Fibroblast of skin of back (primary cell): ENCODE measurements at regions not wholly inside any gene's neighbourhood (a gene's known extent, or its start where the extent isn't known, plus 50 kb on each side); places are given as distances from the start of the nearest gene placed in this dataset.
"Not testable (repeated sequence)": the region's sequence is repeated elsewhere in the genome, so short reads cannot be mapped to it uniquely, and the experiment has no call there.

Experiments
- DNase-seq: peaks from one replicate; pipeline ENCODE4 v3.0.0-alpha.2; 2013

GRCh38 chr2:150699218-150699617 lies 211.8 kb upstream of the RND3 start:
- DNase-seq, result no peak

DNA sequence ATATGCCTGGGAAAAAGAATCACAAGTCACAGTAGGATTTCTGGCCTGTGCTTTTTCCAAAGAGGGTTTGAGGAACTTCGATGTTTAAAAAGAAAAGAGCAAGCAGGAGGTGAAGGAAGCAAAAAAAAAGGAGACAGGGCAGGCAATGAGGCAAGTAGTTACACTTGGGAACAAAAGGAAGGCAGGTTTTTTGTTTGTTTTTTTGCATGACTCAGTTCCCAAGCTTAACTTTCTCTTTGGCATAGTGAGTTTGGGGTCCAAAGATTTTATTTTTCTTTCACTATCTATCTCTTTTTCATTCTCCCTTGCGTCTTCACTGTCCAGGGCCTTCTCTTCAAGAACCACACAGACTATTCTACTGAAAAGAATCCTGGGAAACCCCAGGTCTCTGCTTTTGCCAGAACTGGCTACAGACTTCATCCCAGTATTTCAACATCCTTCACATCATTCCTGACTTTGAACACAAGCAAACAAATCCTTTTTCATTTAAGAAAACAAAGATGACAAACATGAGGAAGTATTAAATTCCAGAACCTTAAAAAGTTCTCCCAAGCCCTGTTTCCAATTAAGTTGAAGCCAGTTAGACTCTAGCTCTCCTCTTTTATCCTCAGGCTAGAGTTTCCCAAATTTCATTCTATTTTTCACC lies 210.7 kb upstream of the RND3 start:
- DNase-seq, result peak; percentile 54

DNA sequence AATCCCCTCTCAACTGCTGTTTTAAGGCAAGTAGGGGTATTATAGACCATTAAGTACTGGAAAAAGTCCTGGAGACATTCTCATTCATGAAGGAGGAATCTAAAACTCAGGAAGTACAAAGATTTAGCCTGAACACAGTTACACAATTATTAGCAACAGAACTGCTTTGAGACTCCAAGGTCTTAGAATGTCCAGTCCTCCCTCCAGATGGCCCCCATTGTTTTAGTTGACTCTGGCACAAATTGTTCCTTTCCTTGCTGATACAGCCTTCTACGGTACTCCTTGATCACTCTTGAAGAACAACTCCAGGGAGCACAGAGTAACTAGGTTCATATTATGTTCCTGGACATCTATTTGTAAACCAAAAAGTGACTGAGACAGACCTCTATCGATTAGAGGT lies 210.1 kb upstream of the RND3 start:
- DNase-seq, result no peak

GRCh38 chr2:150695451-150696135 lies 208.1 kb upstream of the RND3 start:
- DNase-seq, result no peak

- DNase-seq, result no peak
These were observed 206.1 kb upstream of the RND3 start for GRCh38 chr2:150693556-150693955.

DNA sequence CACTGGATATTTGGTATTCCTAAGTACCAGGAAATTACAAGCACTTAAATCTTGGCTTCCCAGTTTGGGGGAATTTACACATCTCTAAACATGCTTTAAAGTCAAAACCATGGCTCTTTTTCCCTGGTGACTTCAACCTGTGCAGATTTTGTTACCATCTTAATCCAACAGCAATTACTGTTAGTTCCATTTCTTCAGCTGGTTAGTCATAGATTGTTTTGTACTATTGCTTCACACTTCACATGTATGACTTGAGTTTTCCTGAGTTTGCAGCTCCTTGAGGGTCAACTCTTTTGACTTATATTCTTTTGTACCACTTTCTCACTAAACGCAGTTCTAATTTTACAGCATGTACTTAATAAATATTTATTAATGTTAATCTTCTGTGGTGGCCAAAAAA lies 203.4 kb upstream of the RND3 start:
- no peak for DNase-seq

DNA sequence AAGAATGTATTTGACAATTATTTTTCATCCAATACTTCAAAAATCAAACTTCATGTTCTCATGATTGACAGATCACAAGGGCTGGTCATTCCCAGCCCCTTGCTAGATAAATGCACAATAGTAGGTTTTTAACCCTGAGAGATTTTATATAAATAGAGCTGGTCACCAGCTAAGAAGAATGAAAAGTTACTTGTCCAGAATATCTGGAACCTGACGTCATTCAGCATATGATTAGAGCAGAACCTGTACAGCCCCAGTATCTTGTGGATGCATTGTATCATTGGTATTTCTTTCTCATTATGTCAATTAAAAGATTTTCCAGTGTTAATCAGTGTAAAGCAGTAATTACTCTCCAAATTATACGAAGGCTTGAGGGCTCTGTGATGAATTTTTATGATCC lies 202.8 kb upstream of the RND3 start:
- no peak for DNase-seq

DNA sequence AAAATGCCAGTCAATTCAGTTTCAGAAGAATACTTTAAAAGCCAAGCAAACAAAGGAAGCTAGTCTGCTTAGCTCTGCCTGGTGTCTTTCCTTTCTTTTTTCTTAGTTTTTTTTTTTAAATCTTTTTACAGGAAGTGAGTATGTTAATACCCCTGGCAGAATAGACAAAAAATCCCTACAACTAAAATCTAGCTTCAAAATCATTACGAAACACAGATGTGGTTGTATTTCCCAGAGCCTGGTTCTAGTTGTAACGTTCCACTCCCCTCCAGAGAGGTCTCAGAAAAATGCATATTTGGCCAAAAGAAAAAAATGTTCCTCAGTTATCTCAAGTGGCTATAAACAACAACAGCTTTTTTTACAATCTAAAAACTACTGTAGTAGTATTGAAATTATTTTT lies 202.1 kb upstream of the RND3 start:
- no peak for DNase-seq

DNA sequence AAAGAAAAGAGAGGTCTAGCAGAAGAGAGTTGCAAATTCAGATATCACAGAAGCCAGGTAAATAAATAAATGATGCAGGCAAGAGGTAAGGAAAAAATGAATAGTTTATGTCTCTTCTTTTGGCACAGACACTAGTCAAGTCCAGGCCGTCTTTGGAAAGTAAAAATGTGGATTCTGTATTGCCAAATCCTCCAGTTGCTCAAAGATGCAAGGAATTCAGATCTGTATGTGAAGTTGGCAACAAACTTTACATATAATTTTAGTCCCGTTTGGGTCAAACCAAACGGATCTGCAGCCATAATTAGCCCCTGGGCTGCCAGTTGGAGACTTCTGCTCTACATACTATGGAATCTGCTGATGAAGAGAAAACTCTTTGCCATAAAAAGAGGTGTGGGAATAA lies 200.5 kb upstream of the RND3 start:
- no peak for DNase-seq

- peak; percentile 72 for DNase-seq
These were observed 198.9 kb upstream of the RND3 start for GRCh38 chr2:150686391-150686790.

DNA sequence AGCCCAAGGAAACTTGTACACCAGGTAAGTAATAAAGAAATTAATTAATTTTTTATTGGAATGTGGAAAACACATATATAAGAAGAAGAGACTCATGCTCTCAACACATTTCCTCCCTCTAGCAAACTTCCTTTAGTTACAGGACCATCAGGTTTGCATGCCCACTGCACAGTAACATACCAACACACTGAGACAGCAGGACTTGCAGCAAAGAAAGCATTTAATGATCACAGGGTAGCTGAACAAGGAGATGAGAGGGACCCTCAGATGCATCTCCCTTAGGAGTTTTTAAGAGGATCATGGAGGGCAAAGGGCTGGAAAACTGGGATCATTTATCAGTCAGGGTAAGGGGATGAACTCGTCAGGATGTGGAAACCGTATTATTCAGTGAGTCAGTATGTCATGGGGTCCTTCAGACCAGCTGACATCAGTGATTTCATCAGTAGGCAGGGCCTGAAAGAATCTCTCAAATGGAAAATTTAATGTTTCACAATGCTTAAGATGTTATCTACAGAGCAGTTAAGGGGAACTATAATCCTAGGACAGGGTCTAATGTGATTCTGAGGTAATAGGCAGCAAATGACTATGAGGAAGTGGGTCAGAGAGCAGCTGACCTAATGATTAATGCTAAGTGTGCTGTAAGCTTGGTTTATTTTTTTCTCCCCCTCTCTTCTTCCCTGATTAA lies 193.8 kb upstream of the RND3 start:
- peak; percentile 61 for DNase-seq

GRCh38 chr2:150679456-150680120 lies 192.1 kb upstream of the RND3 start:
- peak; percentile 32 for DNase-seq

DNA sequence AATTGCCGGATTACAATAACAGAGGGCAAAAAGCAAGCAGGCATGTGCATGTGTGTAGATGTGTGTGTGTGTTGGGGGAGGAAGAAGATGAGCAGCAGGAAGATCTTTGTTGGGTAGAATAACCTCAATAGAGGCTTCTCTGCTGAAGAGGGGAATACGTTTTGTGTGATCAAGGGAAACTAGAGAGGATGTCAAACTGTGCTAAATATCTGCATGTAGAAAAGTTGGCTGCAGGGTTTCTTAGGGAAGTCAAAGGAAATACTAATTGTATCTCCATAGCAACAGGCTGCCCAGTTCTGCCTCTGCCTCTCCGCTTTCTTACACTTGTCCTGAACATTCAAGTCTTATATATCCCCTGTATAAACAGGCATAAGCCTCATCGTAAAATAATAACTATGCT lies 190.1 kb upstream of the RND3 start:
- no peak for DNase-seq

DNA sequence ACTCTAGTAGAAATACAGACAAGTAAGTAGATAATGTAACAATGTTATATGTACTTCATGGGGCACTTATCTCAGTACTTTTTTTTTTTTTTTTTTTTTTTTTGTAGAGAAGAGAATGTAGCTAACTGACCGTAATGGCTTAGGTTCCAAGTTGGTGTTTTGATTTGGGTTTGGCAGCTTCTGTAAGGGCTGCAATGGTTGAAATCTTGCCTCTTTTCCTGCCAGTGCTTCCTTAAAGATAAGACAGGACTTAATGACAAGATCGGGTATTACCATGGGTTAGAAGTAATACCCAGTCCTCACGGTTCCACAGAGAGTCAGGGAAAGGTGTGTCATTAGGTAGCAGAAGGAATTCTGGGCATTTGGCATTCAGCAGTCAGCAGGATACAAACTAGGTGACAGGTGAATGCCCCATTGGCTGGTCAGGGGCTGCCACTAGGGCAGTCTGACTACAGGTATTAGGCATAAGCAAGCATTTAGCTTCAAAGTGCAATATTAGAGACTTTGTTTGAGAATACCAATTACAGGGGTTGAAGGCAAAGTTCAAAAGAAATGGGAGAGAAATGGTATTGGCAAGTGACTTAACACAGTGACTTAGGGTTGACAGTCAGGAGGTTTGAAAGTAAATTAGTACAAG lies 189.4 kb upstream of the RND3 start:
- DNase-seq, result no peak

DNA sequence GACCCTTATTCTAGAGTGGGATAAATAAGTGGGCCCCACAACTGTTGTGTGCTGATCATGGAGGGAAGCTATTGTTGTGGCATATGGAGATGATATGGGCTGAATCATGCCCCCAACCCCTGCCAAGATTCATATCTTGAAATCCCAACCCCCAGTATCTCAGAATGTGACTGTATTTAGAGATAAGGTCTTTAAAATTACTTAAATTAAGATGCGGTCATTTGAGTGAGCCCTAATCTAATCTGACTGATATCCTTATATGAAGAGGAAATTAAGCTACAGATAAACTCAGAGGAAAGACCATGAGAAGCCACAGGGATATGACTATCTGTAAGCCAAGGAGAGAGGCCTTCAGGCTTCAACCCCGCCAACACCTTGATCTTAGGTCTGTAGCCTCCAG lies 188.3 kb upstream of the RND3 start:
- DNase-seq, result no peak

DNA sequence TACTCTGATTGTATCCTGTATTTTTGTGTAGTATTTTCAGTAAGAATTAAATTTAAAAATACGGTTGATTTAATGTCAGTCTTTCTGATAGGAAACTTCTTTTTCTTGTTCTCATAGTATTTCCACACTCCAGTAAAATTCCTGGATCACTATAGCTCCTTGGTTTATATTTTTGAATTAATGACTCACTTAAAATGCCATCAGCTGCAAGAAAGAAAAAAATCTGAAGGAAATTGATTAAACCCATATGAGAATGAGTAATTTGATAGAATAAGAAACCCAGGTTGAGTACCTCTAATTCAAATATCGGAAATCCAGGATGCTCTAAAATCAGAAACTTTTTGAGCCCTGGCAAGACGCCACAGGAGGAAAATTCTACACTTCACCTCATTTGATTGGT lies 186.8 kb upstream of the RND3 start:
- peak; percentile 57 for DNase-seq

- DNase-seq, result peak; percentile 78
These were observed 184.8 kb upstream of the RND3 start for GRCh38 chr2:150672311-150672710.

- no peak for DNase-seq
These were observed 182.0 kb upstream of the RND3 start for GRCh38 chr2:150669492-150669891.

GRCh38 chr2:150667039-150667438 lies 179.6 kb upstream of the RND3 start:
- not testable (repeated sequence) for DNase-seq

GRCh38 chr2:150663143-150663542 lies 175.7 kb upstream of the RND3 start:
- peak; percentile 92 for DNase-seq

DNA sequence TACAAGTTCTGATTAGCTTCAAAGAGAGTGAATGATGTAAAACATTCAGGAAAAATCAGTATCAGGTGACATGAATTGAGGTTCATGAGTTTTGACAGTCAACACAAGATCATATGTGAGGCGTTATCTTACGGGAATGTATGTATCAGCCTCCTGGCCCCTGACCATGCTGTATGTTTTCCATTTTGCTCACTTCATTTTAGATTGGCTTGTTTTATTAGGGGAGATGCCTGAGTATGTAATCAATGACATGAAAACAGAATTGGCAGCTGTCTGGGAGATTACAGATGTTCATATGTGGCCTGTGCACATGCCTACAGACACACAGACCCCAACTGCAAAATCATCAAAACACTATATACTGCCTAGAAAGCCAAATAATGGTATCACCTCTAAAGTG lies 168.5 kb upstream of the RND3 start:
- no peak for DNase-seq

DNA sequence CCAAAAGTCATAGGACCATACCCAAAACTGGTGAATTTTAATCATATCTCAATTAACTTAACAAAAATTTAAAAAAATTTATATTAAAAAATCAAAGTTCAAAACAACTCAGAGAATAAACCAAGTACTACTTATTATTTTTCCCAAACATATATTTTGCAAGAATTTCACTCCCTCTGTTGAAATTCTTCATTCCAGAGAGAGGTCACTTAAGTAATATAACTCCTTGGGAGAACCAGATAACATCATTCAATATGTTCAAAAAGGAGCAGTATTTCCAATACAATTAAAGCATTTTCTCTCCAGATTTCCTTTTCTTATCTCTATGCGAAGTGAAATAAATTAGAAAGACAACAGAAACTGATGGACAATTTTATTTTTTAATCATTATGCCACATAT lies 165.9 kb upstream of the RND3 start:
- DNase-seq, result no peak

DNA sequence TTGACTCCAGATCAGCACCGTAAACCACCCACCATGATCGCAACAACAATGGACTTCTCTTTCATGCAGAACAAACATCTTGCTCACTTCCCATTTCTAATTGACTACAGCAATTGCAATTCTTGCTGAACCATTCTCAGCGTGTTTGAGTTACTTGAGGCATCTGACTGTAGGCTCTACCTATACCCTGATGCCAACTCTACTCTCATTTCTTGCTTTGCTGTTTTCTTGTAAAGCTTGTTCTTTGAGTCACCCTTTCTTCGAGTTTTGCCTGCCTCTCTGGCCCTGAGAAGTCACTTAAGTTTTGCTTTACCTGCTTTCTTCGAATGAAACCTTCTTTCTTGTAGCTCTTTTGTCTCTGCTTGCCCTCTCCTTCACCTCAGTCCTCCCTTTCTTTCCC lies 160.5 kb upstream of the RND3 start:
- DNase-seq, result no peak
